ENCODE measurements at regions not wholly inside any gene's neighbourhood (a gene's known extent, or its start where the extent isn't known, plus 50 kb on each side); places are given as distances from the start of the nearest gene placed in this dataset.

GRCh38 chr6:153485072-153485471 lies 354.0 kb upstream of the RGS17 start:
- H2AFZ ChIP-seq (ENCODE audit: low read depth, low read length): no peak overlapping the region
- no peak overlapping the region for H3K9ac ChIP-seq (ENCODE audit: low read length)
- no peaks in the 10 kb centered on the region for H3K36me3 ChIP-seq (ENCODE audit: insufficient read depth, low read length)
- no peak overlapping the region for H3K4me2 ChIP-seq (ENCODE audit: low read length)
- H3K27ac ChIP-seq (ENCODE audit: low read length): no peak overlapping the region
- no peaks in the 10 kb centered on the region for H3F3A ChIP-seq (ENCODE audit: insufficient read depth, low read length, poor library complexity, severe bottlenecking)
- no peaks in the 10 kb centered on the region for H3K9me3 ChIP-seq (ENCODE audit: low read length)
- no peak overlapping the region for H3K4me3 ChIP-seq (ENCODE audit: low read length)
- H4K20me1 ChIP-seq (ENCODE audit: insufficient read depth): no peaks in the 10 kb centered on the region
- no peaks in the 10 kb centered on the region for H3K27me3 ChIP-seq (ENCODE audit: insufficient read depth, low read depth, low read length)
- no peak for TF ChIP-seq SMC3 (conservative IDR thresholded peaks at IDR 0.05; ENCODE audit: poor library complexity)
- TF ChIP-seq EZH2 (IDR thresholded peaks at IDR 0.05; ENCODE audit: borderline replicate concordance, insufficient read depth, low read length, poor library complexity, severe bottlenecking): no peak
- TF ChIP-seq EP300 (conservative IDR thresholded peaks at IDR 0.05; ENCODE audit: poor library complexity, severe bottlenecking): no peak
- no peak for TF ChIP-seq REST (IDR thresholded peaks at IDR 0.05; ENCODE audit: borderline replicate concordance)
- TF ChIP-seq CTCF (IDR thresholded peaks at IDR 0.05; ENCODE audit: poor library complexity, severe bottlenecking): no peak
- TF ChIP-seq RAD21 (conservative IDR thresholded peaks at IDR 0.05): no peak
- TF ChIP-seq POLR2AphosphoS5 (IDR thresholded peaks at IDR 0.05): peak; percentile 32
- no peak for TF ChIP-seq MXI1 (conservative IDR thresholded peaks at IDR 0.05; ENCODE audit: poor library complexity, severe bottlenecking)
- H3K79me2 ChIP-seq (replicated peaks; ENCODE audit: insufficient read depth, low read length): no peaks in the 10 kb centered on the region
- no peaks in the 10 kb centered on the region for H3K9me2 ChIP-seq (ENCODE audit: insufficient read depth, low read length)

GRCh38 chr6:153484056-153484455 lies 353.0 kb upstream of the RGS17 start:
- Histone ChIP-seq H3K9ac (ENCODE audit: low read length) (no peak overlapping the region), H3K4me3 (ENCODE audit: low read length) (no peak overlapping the region), H2AFZ (ENCODE audit: low read depth, low read length) (no peak overlapping the region), H3K36me3 (ENCODE audit: insufficient read depth, low read length) (no peaks in the 10 kb centered on the region), H3K27ac (ENCODE audit: low read length) (no peak overlapping the region), H3F3A (ENCODE audit: insufficient read depth, low read length, poor library complexity, severe bottlenecking) (no peaks in the 10 kb centered on the region), H3K27me3 (ENCODE audit: insufficient read depth, low read depth, low read length) (no peaks in the 10 kb centered on the region), H4K20me1 (ENCODE audit: insufficient read depth) (no peaks in the 10 kb centered on the region), H3K9me3 (ENCODE audit: low read length) (no peaks in the 10 kb centered on the region), H3K9me2 (ENCODE audit: insufficient read depth, low read length) (no peaks in the 10 kb centered on the region), H3K4me2 (ENCODE audit: low read length) (no peak overlapping the region), H3K79me2 (replicated peaks; ENCODE audit: insufficient read depth, low read length) (no peaks in the 10 kb centered on the region)
- TF ChIP-seq CTCF (IDR thresholded peaks at IDR 0.05; ENCODE audit: poor library complexity, severe bottlenecking) (no peak), EZH2 (IDR thresholded peaks at IDR 0.05; ENCODE audit: borderline replicate concordance, insufficient read depth, low read length, poor library complexity, severe bottlenecking) (no peak), TAF1 (IDR thresholded peaks at IDR 0.05; ENCODE audit: low read depth) (no peak), EP300 (conservative IDR thresholded peaks at IDR 0.05; ENCODE audit: poor library complexity, severe bottlenecking) (no peak), POLR2AphosphoS5 (IDR thresholded peaks at IDR 0.05) (no peak), SMC3 (conservative IDR thresholded peaks at IDR 0.05; ENCODE audit: poor library complexity) (no peak), MXI1 (conservative IDR thresholded peaks at IDR 0.05; ENCODE audit: poor library complexity, severe bottlenecking) (no peak), REST (IDR thresholded peaks at IDR 0.05; ENCODE audit: borderline replicate concordance) (no peak), RAD21 (conservative IDR thresholded peaks at IDR 0.05) (no peak)

All from neural cell (in vitro differentiated cells).